ENCODE measurements at regions not wholly inside any gene's neighbourhood (a gene's known extent, or its start where the extent isn't known, plus 50 kb on each side); places are given as distances from the start of the nearest gene placed in this dataset.
"Not testable (repeated sequence)": the region's sequence is repeated elsewhere in the genome, so short reads cannot be mapped to it uniquely, and the experiment has no call there.

- no peak for DNase-seq
These were observed 571.3 kb downstream of the GABRG2 start for GRCh38 chr5:162638849-162639248.

DNA sequence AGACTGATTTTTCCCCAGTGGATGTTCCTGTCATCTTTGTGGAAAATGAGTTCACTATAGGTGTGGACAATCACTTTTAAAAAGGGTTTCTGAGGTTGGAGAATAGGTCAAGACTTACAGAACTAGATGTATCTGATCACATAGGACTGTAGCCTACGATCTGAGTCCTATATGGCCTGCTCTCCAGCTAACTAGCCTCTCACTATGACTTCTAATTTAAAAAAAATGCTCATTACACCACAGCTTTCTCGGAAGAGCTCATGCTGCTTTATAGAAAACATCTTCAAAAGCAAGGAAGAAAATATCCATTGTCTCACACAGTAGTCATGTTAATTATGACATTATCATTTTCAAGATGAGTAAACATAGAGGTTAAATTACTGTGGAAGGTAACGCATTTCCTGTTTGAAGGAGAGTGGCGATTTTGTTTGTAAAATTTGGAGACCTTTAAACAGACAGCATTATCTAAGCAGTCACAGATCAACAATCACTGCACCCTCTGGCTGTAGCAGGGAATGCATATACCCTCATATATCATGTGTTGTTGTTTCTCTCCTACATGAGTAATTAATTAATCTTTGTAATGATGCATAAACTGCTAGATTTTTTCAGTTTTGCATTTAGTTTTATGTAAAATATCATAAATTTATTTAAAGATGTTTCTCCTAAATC lies 573.7 kb downstream of the GABRG2 start:
- no peak for DNase-seq

GRCh38 chr5:162654661-162655405 lies 587.3 kb downstream of the GABRG2 start:
- no peak for DNase-seq

- no peak for DNase-seq
These were observed 589.5 kb downstream of the GABRG2 start for GRCh38 chr5:162657076-162657475.

- DNase-seq, result no peak
These were observed 597.3 kb downstream of the GABRG2 start for GRCh38 chr5:162664846-162665245.

DNA sequence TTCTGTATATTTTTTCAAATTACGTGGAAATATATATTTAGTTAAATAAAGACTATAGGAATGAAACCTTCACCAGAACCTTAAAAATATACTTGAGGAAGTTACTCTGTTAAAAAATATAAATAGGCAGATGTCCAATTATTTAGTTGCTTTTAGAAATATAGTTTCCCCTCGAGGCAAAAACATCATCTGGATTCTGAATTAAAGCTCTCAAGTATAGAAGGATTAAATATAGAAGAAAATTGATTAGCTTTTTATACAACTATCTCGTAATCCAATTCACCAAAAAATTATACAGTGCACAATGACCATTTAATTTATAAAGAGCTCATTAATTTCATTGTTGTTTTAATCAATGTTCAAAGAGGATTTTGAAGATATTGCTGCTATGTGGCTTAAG lies 601.4 kb downstream of the GABRG2 start:
- no peak for DNase-seq

DNA sequence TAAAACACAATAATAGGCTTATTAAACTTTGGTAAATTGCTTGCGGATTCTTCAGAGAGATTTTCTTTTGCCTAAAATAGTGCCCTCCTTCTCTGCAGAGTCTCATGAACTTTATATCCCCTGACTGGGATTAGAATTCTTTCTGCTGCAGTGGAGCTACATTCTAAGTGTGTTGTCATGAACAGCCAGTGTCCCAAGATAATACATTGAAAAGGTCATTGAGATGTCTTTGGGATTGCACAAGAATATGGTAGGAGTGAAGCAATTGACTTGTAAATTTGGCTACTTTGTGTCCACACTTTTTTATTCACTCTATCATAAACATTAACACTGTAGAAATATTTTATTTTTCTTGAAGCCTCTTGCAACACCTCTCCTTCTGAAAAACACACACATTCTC lies 604.5 kb downstream of the GABRG2 start:
- DNase-seq, result no peak

DNA sequence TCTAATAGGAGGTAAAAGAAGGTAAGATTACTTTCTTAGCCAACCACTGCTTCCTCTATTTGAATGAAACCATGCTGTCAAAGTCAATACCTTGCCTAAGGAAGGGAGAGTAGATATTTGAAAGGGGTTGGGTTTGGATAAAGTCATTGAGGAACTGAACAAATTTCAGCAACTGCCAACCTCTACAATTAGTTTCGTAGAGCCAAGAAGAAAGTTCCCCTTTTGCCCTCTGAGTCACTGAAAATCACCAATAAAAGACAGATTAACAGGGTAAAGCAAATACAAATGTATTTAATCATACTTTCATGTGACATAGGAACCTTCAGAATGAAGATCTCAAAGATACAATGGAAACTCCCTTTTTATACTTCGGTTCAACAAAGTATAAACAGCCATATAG lies 615.7 kb downstream of the GABRG2 start:
- DNase-seq, result no peak

DNA sequence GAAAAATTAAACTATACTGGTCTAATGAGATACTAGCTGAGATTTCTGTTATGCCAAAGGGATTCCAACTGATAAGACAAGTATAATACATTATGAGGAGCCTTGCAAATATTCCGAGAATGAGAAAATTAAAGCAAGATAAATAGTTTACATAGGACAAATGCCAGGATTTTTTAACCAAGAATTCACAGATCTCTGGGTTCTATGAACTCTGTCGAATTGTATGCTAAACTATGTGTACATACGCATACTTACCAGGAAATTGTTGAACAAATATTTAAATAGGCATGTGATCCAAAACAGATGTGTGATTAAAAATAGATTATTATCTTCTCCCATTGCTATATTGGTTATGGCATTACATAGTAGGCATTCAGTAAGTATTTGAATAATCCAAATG lies 616.6 kb downstream of the GABRG2 start:
- no peak for DNase-seq

GRCh38 chr5:162685302-162685701 lies 617.7 kb downstream of the GABRG2 start:
- DNase-seq, result no peak

DNA sequence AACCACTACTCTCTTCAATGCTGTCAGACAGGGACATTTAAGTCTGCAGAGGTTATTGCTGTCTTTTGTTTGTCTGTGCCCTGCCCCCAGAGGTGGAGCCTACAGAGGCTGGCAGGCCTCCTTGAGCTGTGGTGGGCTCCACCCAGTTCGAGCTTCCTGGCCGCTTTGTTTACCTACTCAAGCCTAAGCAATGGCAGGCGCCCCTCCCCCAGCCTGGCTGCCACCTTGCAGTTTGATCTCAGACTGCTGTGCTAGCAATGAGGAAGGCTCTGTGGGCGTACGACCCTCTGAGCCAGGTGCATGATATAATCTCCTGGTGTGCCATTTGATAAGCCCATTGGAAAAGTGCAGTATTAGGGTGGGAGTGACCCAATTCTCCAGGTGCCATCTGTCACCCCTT lies 628.7 kb downstream of the GABRG2 start:
- DNase-seq, result not testable (repeated sequence)

- no peak for DNase-seq
These were observed 631.8 kb downstream of the GABRG2 start for GRCh38 chr5:162699361-162699760.

GRCh38 chr5:162703914-162704313 lies 636.3 kb downstream of the GABRG2 start:
- no peak for DNase-seq

GRCh38 chr5:162711244-162711643 lies 643.7 kb downstream of the GABRG2 start:
- no peak for DNase-seq

- no peak for DNase-seq
These were observed 652.1 kb downstream of the GABRG2 start for GRCh38 chr5:162719720-162720119.

DNA sequence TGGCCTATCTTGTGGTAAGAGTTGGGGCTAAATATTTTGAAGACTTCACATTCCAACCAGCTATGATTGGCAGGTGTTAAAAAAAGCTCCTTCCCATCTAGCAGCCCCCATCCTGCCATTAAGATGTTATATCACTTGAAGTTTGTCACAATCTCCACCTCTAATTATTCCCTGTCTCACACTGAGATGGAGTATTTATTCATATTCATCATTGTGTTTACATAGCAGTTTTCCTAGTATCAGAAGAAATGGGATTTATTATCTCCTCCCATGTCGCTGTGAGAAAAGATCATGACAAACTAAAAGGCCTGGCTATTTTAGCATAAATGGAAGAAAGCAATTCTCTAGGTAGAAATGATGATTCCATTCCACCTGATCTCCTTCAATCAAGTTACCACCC lies 653.6 kb downstream of the GABRG2 start:
- no peak for DNase-seq

DNA sequence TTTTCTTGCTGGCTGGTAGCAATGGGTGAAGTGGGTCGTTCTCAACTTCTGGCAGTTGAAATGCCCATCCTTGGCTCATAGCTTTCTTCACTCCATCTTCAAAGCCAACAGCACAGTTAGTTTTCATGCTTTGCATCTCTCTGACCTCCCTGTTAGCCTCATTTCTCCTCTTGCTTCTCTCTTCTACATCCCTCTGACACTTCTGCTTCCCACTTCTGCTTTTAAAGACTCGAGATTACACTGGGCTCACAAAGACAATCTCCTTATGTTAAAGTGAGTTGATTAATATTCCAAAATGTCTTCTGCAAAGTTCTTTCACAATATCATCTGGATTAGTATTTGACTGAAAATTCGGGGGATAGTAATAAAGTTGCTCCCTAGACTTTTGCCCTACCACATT lies 684.8 kb upstream of the CCNG1 start:
- no peak for DNase-seq

DNA sequence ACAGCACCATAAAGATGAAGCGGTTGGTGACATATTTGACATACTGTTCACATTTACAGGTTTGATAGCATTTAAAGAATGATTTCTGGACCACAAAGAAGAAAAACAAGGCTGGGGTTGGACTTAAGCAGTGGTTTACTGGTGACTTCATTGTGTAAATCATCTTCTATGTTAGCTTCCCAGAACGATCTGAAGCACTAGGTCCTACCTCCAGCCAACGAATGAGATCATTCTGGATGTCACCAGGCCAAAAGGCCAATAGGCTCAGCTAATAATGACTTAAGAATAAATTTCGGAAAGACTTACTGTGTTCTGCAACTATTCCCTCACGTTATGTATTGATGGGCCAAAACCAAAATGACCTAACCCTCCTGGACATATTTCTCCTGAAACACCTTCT lies 675.3 kb upstream of the CCNG1 start:
- no peak for DNase-seq

DNA sequence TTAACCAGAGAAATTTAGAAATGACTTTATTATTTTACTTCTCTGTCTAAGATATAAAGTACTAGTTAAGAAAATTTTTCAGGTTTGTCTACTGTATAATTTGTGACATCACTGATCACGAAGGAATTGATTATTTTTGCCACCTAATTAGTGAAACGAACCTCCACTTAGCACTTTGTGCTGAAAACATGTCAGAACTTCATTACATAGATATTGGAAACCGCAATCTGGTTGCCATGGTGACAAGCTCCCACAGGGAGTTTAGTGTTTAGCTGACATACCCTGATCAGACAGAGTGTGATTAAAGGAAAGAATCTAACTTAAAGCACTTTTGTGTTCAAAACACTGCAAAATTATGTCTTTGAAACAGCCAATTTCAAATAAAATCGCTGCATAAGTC lies 668.4 kb upstream of the CCNG1 start:
- no peak for DNase-seq

GRCh38 chr5:162785673-162786072 lies 651.7 kb upstream of the CCNG1 start:
- no peak for DNase-seq

DNA sequence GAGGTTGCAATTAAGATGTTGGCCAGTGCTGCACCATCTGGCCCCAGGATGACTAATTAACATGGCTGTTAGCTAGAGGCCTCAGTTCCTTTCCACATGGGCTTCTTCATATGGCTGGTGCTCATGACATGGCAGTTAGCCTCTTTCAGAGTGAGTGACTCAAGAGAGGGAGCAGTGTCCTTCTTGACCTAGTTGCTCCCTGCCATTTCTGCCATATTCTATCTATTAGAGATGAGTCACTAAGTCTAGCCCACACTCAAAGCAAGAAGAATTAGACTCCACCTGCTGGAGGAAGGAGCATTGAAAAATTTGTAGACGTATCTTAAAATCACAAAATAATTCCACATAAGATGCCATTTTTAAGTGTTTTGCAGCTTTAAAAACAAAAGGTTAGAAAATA lies 651.2 kb upstream of the CCNG1 start:
- DNase-seq, result no peak

DNA sequence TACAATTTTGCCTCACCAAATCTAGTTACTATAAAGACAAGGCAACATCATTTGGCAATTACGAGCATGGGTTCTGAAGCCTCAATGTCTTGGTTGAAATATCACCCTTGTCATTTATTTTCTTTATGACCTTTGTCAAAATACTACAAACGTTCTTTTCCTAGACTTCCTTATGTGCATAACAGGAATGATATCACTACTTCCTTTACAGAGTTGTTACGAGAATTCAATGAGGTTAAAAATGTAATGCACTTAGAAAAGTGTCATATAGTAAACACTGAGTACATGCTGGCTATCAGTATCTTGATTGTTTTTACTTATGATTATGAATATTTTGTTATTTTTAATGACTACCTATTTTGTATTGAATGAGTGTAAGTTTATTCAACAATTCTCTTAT lies 640.9 kb upstream of the CCNG1 start:
- DNase-seq, result no peak

DNA sequence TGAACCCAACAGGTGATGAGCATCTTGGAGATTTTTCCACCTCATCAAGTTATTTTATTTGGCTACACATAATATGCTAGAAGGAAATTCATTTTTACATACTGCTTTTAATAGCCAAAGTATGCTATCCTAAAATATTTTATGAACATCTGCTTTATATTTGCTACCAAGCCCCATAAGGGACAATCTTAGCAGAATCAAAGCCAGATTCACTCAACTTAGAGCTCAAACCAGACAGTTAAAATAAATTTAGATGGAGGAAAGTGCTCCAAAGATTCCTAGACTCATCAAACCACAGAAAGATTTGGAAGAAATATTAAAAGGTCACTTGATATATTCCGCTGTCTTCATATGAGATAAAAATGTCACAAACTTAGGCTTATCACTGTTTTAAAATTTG lies 637.1 kb upstream of the CCNG1 start:
- no peak for DNase-seq

- DNase-seq, result no peak
These were observed 636.2 kb upstream of the CCNG1 start for GRCh38 chr5:162801235-162801634.

GRCh38 chr5:162806195-162806594 lies 631.2 kb upstream of the CCNG1 start:
- no peak for DNase-seq
